Loucy (cell line): ENCODE measurements at regions not wholly inside any gene's neighbourhood (a gene's known extent, or its start where the extent isn't known, plus 50 kb on each side); places are given as distances from the start of the nearest gene placed in this dataset.
"Not testable (repeated sequence)": the region's sequence is repeated elsewhere in the genome, so short reads cannot be mapped to it uniquely, and the experiment has no call there.

Experiments used
- H2AFZ ChIP-seq: fragments of 200-600 bp; sonication (generic); 2 replicates; pipeline ENCODE4 v1.6.0; 2016; ENCODE audit warnings: antibody characterized with exemption, mild to moderate bottlenecking, low read length, moderate library complexity
- H3F3A ChIP-seq: fragments of 200-600 bp; 2 replicates; pipeline ENCODE4 v1.6.0; 2016; ENCODE audit warnings: antibody characterized with exemption, low read depth, mild to moderate bottlenecking
- H3K27me3 ChIP-seq: fragments of 200-600 bp; sonication (generic); 2 replicates; pipeline ENCODE4 v1.6.1; 2014; ENCODE audit warnings: low read length, mild to moderate bottlenecking; ENCODE audit not compliant: insufficient read depth, poor library complexity, severe bottlenecking
- H3K36me3 ChIP-seq: fragments of 200-600 bp; sonication (generic); 2 replicates; pipeline ENCODE4 v1.6.1; 2016; ENCODE audit warnings: low read length; ENCODE audit not compliant: insufficient read depth
- H3K4me1 ChIP-seq: fragments of 200-600 bp; sonication (generic); 2 replicates; pipeline ENCODE4 v1.5.1; 2014; ENCODE audit warnings: low read length, mild to moderate bottlenecking; ENCODE audit not compliant: insufficient read depth, poor library complexity, severe bottlenecking
- H3K4me2 ChIP-seq: fragments of 200-600 bp; sonication (generic); 2 replicates; pipeline ENCODE4 v1.6.0; 2014; ENCODE audit warnings: antibody characterized with exemption, low read length, low read depth, mild to moderate bottlenecking; ENCODE audit not compliant: poor library complexity, severe bottlenecking
- H3K4me3 ChIP-seq: fragments of 200-600 bp; sonication (generic); 2 replicates; pipeline ENCODE4 v1.5.1; 2014; ENCODE audit warnings: low read length, mild to moderate bottlenecking, mixed read lengths; ENCODE audit not compliant: poor library complexity, severe bottlenecking
- H3K79me2 ChIP-seq: fragments of 200-600 bp; sonication (generic); 2 replicates; pipeline ENCODE4 v1.6.1; 2014; ENCODE audit warnings: low read length; ENCODE audit not compliant: insufficient read depth
- H3K9ac ChIP-seq: fragments of 200-600 bp; sonication (generic); 2 replicates; pipeline ENCODE4 v1.6.0; 2014; ENCODE audit warnings: mild to moderate bottlenecking, low read depth, low read length, moderate library complexity; ENCODE audit not compliant: poor library complexity, severe bottlenecking
- H3K9me2 ChIP-seq: fragments of 200-600 bp; sonication (generic); replicated peaks from 2 replicates; pipeline ENCODE4 v1.6.1; 2016; ENCODE audit warnings: low read depth, low read length, mixed read lengths
- H3K9me3 ChIP-seq: fragments of 200-600 bp; sonication (generic); 2 replicates; pipeline ENCODE4 v1.6.1; 2014; ENCODE audit warnings: mild to moderate bottlenecking, antibody characterized with exemption, low read length, low read depth; ENCODE audit not compliant: insufficient read depth
- H4K20me1 ChIP-seq: fragments of 200-600 bp; sonication (generic); 2 replicates; pipeline ENCODE4 v1.6.0; 2014; ENCODE audit warnings: antibody characterized with exemption, low read length, mild to moderate bottlenecking; ENCODE audit not compliant: insufficient read depth, poor library complexity, severe bottlenecking

DNA sequence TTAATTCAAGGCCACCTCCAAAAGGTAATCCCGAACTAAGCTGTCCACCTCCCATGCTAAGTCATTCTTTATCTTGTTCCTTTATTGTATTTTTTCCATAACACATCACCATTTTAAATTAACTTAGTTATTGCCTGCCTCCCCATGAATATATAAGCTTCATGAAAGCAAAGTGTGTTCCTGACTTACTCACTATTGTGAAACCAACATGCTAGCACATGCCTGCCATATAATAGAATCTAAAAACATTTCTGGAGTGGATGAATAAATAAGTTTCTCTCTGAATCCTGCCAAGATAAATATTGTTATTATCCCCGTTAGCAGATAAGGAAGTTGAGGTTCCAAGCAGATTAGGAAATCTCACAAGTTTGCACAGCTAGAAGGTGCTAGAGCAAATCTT lies 98.7 kb upstream of the RRN3 start:
- H2AFZ ChIP-seq, H3K4me1 ChIP-seq, H3K79me2 ChIP-seq, H3K9me3 ChIP-seq, H4K20me1 ChIP-seq, H3K27me3 ChIP-seq, H3K9me2 ChIP-seq, H3K9ac ChIP-seq, H3K4me3 ChIP-seq, H3K4me2 ChIP-seq, H3K36me3 ChIP-seq, H3F3A ChIP-seq: not testable (repeated sequence)

DNA sequence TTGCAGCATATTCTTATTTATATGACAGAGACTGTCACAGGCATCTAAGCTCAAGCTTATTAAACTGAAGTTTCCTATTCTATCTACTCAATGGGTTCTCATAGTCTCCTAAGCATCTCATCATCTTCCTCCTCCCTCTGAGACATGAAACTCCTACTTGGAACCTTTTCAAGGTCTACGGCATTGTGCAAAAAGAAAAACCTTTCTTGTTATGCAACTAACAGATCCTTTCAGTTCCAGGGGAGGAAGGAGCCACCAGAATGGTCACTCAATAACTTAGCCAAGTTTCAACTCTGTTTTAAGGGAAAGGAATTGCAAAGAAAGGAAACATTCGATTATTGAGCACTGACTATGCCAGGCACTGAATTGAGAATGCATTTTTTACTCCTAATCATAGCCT lies 98.1 kb upstream of the RRN3 start:
- H3K4me2 ChIP-seq, H3K27me3 ChIP-seq, H3K9me3 ChIP-seq, H3F3A ChIP-seq, H3K4me3 ChIP-seq, H3K4me1 ChIP-seq, H3K79me2 ChIP-seq, H2AFZ ChIP-seq, H3K9ac ChIP-seq, H3K9me2 ChIP-seq, H4K20me1 ChIP-seq, H3K36me3 ChIP-seq: not testable (repeated sequence)

DNA sequence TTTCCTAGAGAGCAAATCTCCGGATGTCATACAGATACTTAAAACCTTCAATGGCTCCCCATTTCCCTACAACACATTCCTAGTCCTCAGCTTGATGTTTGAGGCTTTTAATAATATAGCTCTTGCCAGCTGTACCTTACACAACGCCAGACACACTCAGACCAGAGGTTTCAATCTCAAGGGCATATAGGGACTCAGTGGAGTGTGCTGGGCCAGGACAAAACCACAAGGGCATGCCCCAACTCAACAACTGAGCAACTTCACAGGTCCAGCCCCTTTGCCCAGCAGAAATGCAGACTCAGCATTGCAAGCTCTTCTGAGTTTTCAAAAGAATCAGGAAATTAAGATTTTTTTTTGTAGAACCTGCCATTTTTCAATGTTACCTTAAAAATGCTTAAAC lies 95.4 kb upstream of the RRN3 start:
- H4K20me1 ChIP-seq, H3K4me1 ChIP-seq: not testable (repeated sequence)

More for the DNA sequence above, 95.4 kb upstream of the RRN3 start:
- H3K79me2 ChIP-seq, H2AFZ ChIP-seq, H3K36me3 ChIP-seq, H3K4me2 ChIP-seq, H3K27me3 ChIP-seq, H3K9me2 ChIP-seq, H3K4me3 ChIP-seq, H3F3A ChIP-seq, H3K9me3 ChIP-seq, H3K9ac ChIP-seq: not testable (repeated sequence)
